IMR-90 (cell line): ENCODE measurements at regions not wholly inside any gene's neighbourhood (a gene's known extent, or its start where the extent isn't known, plus 50 kb on each side); places are given as distances from the start of the nearest gene placed in this dataset.

Experiments
- ATAC-seq: fragments of 200-7000 bp; cut with Tn5 transposase; 2 replicates; pipeline ENCODE4 v1.9.1; 2020; ENCODE audit warnings: low read depth, mild to moderate bottlenecking, moderate library complexity
- BruUV-seq: library from RNA; stranded (reverse); fragments of 400-500 nt; replicated peaks from 2 replicates; lab custom pipeline; 2021; lab: Mats Ljungman, UMichigan
- CTCF ChIA-PET: fragments of 300-600 bp; formaldehyde crosslinking; extraction: SDS; loops from one replicate; lab custom pipeline; 2021; ENCODE audit warnings: antibody characterized with exemption; lab: Yijun Ruan, JAX
- POLR2A ChIA-PET: fragments of 300-600 bp; sonication (Branson Sonifier 250); formaldehyde crosslinking; loops from one replicate; lab custom pipeline; 2022; ENCODE audit warnings: antibody characterized with exemption; ENCODE audit not compliant: unreplicated experiment; lab: Charles Lee
- DNase-seq: peaks from one replicate; pipeline ENCODE4 v3.0.0; 2013
- H2AFZ ChIP-seq: replicated peaks from 2 replicates; pipeline ENCODE3; 2013; ENCODE audit warnings: low read length, mild to moderate bottlenecking; ENCODE audit not compliant: poor library complexity
- H2AK5ac ChIP-seq: 2 replicates; pipeline ENCODE4 v1.6.1; 2013; ENCODE audit warnings: low read depth, low read length, inconsistent platforms
- H2AK9ac ChIP-seq: replicated peaks from 2 replicates; pipeline ENCODE3; 2013; ENCODE audit warnings: mild to moderate bottlenecking, low read depth, low read length, moderate library complexity; ENCODE audit not compliant: poor library complexity
- H2BK120ac ChIP-seq: 2 replicates; pipeline ENCODE4 v1.6.1; 2013; ENCODE audit warnings: low read depth, low read length, inconsistent platforms
- H2BK15ac ChIP-seq: 3 replicates; pipeline ENCODE4 v1.6.1; 2013; ENCODE audit warnings: low read depth, low read length, inconsistent platforms
- H2BK20ac ChIP-seq: 2 replicates; pipeline ENCODE4 v1.6.1; 2013; ENCODE audit warnings: low read depth, mild to moderate bottlenecking, inconsistent platforms, low read length, moderate library complexity
- H2BK5ac ChIP-seq: 2 replicates; pipeline ENCODE4 v1.6.1; 2013; ENCODE audit warnings: mild to moderate bottlenecking, low read depth, low read length, inconsistent platforms; ENCODE audit not compliant: poor library complexity, severe bottlenecking
- H3K14ac ChIP-seq: replicated peaks from 2 replicates; pipeline ENCODE4 v1.6.1; 2013; ENCODE audit warnings: low read depth, low read length, inconsistent platforms
- H3K18ac ChIP-seq: 2 replicates; pipeline ENCODE4 v1.6.1; 2013; ENCODE audit warnings: low read depth, low read length, control low read depth
- H3K23ac ChIP-seq: 2 replicates; pipeline ENCODE4 v1.6.1; 2013; ENCODE audit warnings: low read depth, low read length, inconsistent platforms
- H3K27ac ChIP-seq: 2 replicates; pipeline ENCODE4 v1.5.1; 2013; ENCODE audit warnings: mild to moderate bottlenecking, control low read depth, low read length; ENCODE audit not compliant: insufficient read depth
- H3K27me3 ChIP-seq: 2 replicates; pipeline ENCODE4 v1.6.1; 2013; ENCODE audit warnings: low read length; ENCODE audit not compliant: control insufficient read depth, insufficient read depth
- H3K36me3 ChIP-seq: 2 replicates; pipeline ENCODE4 v1.6.1; 2013; ENCODE audit warnings: low read length, mixed read lengths; ENCODE audit not compliant: control insufficient read depth, insufficient read depth
- H3K4ac ChIP-seq: 2 replicates; pipeline ENCODE4 v1.6.1; 2013; ENCODE audit warnings: low read depth, low read length, inconsistent platforms
- H3K4me1 ChIP-seq: 2 replicates; pipeline ENCODE4 v1.6.1; 2013; ENCODE audit warnings: low read length, mixed read lengths; ENCODE audit not compliant: control insufficient read depth, insufficient read depth
- H3K4me2 ChIP-seq: 2 replicates; pipeline ENCODE4 v1.6.1; 2013; ENCODE audit warnings: low read depth, mild to moderate bottlenecking, control low read depth, low read length, moderate library complexity
- H3K4me3 ChIP-seq: 2 replicates; pipeline ENCODE4 v1.5.1; 2013; ENCODE audit warnings: low read depth, mild to moderate bottlenecking, control low read depth, low read length, moderate library complexity; ENCODE audit not compliant: insufficient read depth
- H3K56ac ChIP-seq: 2 replicates; pipeline ENCODE4 v1.6.1; 2013; ENCODE audit warnings: low read length, inconsistent platforms; ENCODE audit not compliant: insufficient read depth; ENCODE audit errors: extremely low read depth
- H3K79me1 ChIP-seq, 2 experiments: 2 replicates each; pipeline ENCODE4 v1.6.1; 2013; ENCODE audit warnings: low read length in 2 of 2, inconsistent platforms in 1 of 2, low read depth in 1 of 2
- H3K9ac ChIP-seq: 2 replicates; pipeline ENCODE4 v1.6.1; 2013; ENCODE audit warnings: low read depth, low read length, control low read depth
- H3K9me1 ChIP-seq: 2 replicates; pipeline ENCODE4 v1.6.1; 2013; ENCODE audit warnings: low read length, inconsistent platforms; ENCODE audit not compliant: insufficient read depth
- H3K9me3 ChIP-seq: 2 replicates; pipeline ENCODE4 v1.6.1; 2013; ENCODE audit warnings: low read length; ENCODE audit not compliant: control insufficient read depth, insufficient read depth
- H4K20me1 ChIP-seq: 2 replicates; pipeline ENCODE4 v1.6.1; 2013; ENCODE audit warnings: low read length, inconsistent platforms; ENCODE audit not compliant: insufficient read depth
- H4K5ac ChIP-seq: 2 replicates; pipeline ENCODE4 v1.6.1; 2013; ENCODE audit warnings: mild to moderate bottlenecking, low read depth, low read length, control low read depth
- H4K8ac ChIP-seq, 2 experiments: 2 replicates each; pipeline ENCODE4 v1.6.1; 2013; ENCODE audit warnings: low read depth in 2 of 2, low read length in 2 of 2, control low read depth in 1 of 2, inconsistent platforms in 1 of 2
- H4K91ac ChIP-seq: 2 replicates; pipeline ENCODE4 v1.6.1; 2013; ENCODE audit warnings: low read depth, low read length, inconsistent platforms; ENCODE audit not compliant: insufficient read depth
- MAFK ChIP-seq: IDR thresholded peaks from 2 replicates; pipeline ENCODE4 v1.6.1; 2012; ENCODE audit warnings: low read depth, low read length, improper control_type of control experiment
- MAZ ChIP-seq: IDR thresholded peaks from 2 replicates; pipeline ENCODE4 v1.6.1; 2012; ENCODE audit warnings: low read depth, mild to moderate bottlenecking, low read length, improper control_type of control experiment, moderate library complexity, borderline replicate concordance
- RAD21 ChIP-seq: IDR thresholded peaks from 2 replicates; pipeline ENCODE4 v1.6.1; 2012; ENCODE audit warnings: low read length, improper control_type of control experiment
- WGBS, 2 experiments: methylation state at CpG; one replicate each; pipeline versions ENCODE4 v1.1.5 to v1.1.7; 2013; ENCODE audit warnings: missing lambda C conversion rate in 2 of 2; ENCODE audit not compliant: insufficient read length in 1 of 2; ENCODE audit errors: extremely low coverage in 2 of 2; 5-methylcytosine and 5-hydroxymethylcytosine counted together
- dilution Hi-C: fragments of 300-500 bp; cut with HindIII; formaldehyde crosslinking; loops from one replicate; pipeline ENCODE4 v1.14.3; 2018; ENCODE audit warnings: low sequenced_read_pairs; ENCODE audit not compliant: unreplicated experiment
- in situ Hi-C: fragments of 300-500 bp; cut with MboI; formaldehyde crosslinking; loops from 3 replicates; pipeline ENCODE4 v1.14.3; 2019; ENCODE audit warnings: low sequenced_read_pairs, inconsistent platforms, mixed read lengths
- intact Hi-C: fragments of 100-400 bp; cut with micrococcal nuclease; formaldehyde crosslinking; loops from 2 replicates; pipeline ENCODE4 v1.10.0; 2022

DNA sequence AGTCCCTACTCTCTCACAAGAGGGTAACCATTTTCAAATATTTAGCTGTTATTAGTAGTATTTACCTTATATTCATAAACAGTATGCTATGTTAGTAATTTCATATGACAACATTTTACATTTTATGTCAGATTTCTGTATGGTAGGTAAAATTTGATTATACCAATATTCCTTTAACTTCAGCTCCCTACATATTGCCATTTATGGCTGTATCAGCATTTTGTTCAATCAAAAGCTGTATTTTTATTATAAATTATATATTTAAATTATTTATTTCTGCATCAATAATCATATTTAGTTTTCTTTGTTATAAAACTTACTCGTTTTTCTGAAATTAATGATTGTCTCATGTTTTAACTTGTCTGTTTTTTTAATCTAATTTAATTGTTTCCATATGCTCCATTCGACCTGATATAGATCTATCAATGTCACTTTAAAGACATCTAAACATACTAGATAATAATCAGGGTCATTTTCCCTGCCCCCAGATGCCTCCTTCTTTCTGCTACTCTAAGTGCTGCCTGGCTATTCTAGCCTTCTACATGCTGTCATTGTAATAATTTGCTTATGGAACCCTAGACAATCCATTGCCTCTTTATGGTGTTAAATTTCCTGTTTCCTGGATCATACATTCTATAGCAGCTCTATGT lies 1976.7 kb upstream of the ADGRL3 start:
- H3K56ac ChIP-seq: no peak overlapping the region
- no peak overlapping the region for H2BK5ac ChIP-seq
- no CpG with 5 or more reads among the region's 2 CpGs for WGBS, 2 experiments
- intact Hi-C loops: no loop called here
- POLR2A ChIA-PET: no interaction called here
- H4K5ac ChIP-seq: no peak overlapping the region
- no peak overlapping the region for H2AK5ac ChIP-seq
- no peak for DNase-seq
- ATAC-seq: no peak
- no peaks in the 10 kb centered on the region for H3K79me1 ChIP-seq
- 0 out of 2 replicates have a peak, but pooled peaks cover 2% of the 10 kb centered on the region for H3K9me3 ChIP-seq
- no peak overlapping the region for H4K91ac ChIP-seq
- H4K8ac ChIP-seq: no peak overlapping the region
- dilution Hi-C loops: no loop called here
- no TSS peak for BruUV-seq
- no peak overlapping the region for H3K27ac ChIP-seq
- H2BK15ac ChIP-seq: no peak overlapping the region
- in situ Hi-C loops: no loop called here
- no peak overlapping the region for H2AK9ac ChIP-seq
- TF ChIP-seq MAFK: peak; percentile 52
- TF ChIP-seq MAZ: no peak
- no peak for TF ChIP-seq RAD21
- H3K4me3 ChIP-seq: no peak overlapping the region
- H3K14ac ChIP-seq: no peak overlapping the region
- no peak overlapping the region for H3K4ac ChIP-seq
- no peak overlapping the region for H2BK20ac ChIP-seq
- no peaks in the 10 kb centered on the region for H3K4me1 ChIP-seq
- H3K18ac ChIP-seq: no peak overlapping the region
- no peak overlapping the region for H3K23ac ChIP-seq
- no peak overlapping the region for H3K9ac ChIP-seq
- no peak overlapping the region for H2BK120ac ChIP-seq
- no peaks in the 10 kb centered on the region for H3K27me3 ChIP-seq
- no peak overlapping the region for H3K4me2 ChIP-seq
- no peaks in the 10 kb centered on the region for H4K20me1 ChIP-seq
- no peaks in the 10 kb centered on the region for H3K36me3 ChIP-seq
- no peak overlapping the region for H2AFZ ChIP-seq
- no peaks in the 10 kb centered on the region for H3K9me1 ChIP-seq
- CTCF ChIA-PET: no interaction called here
